ENCODE measurements at regions not wholly inside any gene's neighbourhood (a gene's known extent, or its start where the extent isn't known, plus 50 kb on each side); places are given as distances from the start of the nearest gene placed in this dataset.

- Histone ChIP-seq H3K27me3 (replicated peaks; ENCODE audit: insufficient read depth, low read length) (peaks cover 26% of the 10 kb centered on the region), H3F3A (ENCODE audit: insufficient read depth, low read length) (no peaks in the 10 kb centered on the region), H3K4me3 (ENCODE audit: low read length) (no peak overlapping the region), H3K36me3 (replicated peaks; ENCODE audit: insufficient read depth, low read length) (no peaks in the 10 kb centered on the region), H3K9ac (ENCODE audit: low read length) (no peak overlapping the region), H2AFZ (ENCODE audit: low read length) (no peak overlapping the region), H3K9me2 (replicated peaks; ENCODE audit: insufficient read depth, low read length) (no peaks in the 10 kb centered on the region), H3K4me2 (ENCODE audit: low read depth, low read length) (no peak overlapping the region), H3K27ac (ENCODE audit: low read length) (no peak overlapping the region), H3K4me1 (ENCODE audit: low read length) (no peaks in the 10 kb centered on the region), H3K9me3 (replicated peaks; ENCODE audit: insufficient read depth, low read length) (no peaks in the 10 kb centered on the region), H3K79me2 (ENCODE audit: low read length) (no peaks in the 10 kb centered on the region), H4K20me1 (ENCODE audit: insufficient read depth, low read length) (no peaks in the 10 kb centered on the region)
- TF ChIP-seq EZH2phosphoT487 (IDR thresholded peaks at IDR 0.05; ENCODE audit: low read length) (no peak), EZH2 (optimal IDR thresholded peaks at IDR 0.05; ENCODE audit: low read depth, low read length) (no peak), CTCF (IDR thresholded peaks at IDR 0.05; ENCODE audit: low read length) (no peak)
- no peak for DNase-seq
Measured at GRCh38 chr14:100657780-100658179, 68.9 kb upstream of the DLK1 start.

GRCh38 chr14:100658181-100658886 is 68.4 kb upstream of the DLK1 start:
- peaks cover 21% of the 10 kb centered on the region for H3K27me3 ChIP-seq (replicated peaks; ENCODE audit: insufficient read depth, low read length)
- DNase-seq: no peak
- H3K4me3 ChIP-seq (ENCODE audit: low read length): no peak overlapping the region
- no peak overlapping the region for H3K4me2 ChIP-seq (ENCODE audit: low read depth, low read length)
- H2AFZ ChIP-seq (ENCODE audit: low read length): no peak overlapping the region
- H3K9me2 ChIP-seq (replicated peaks; ENCODE audit: insufficient read depth, low read length): no peaks in the 10 kb centered on the region
- H3K36me3 ChIP-seq (replicated peaks; ENCODE audit: insufficient read depth, low read length): no peaks in the 10 kb centered on the region
- no peaks in the 10 kb centered on the region for H3K4me1 ChIP-seq (ENCODE audit: low read length)
- H3K9me3 ChIP-seq (replicated peaks; ENCODE audit: insufficient read depth, low read length): no peaks in the 10 kb centered on the region
- no peak overlapping the region for H3K27ac ChIP-seq (ENCODE audit: low read length)
- no peaks in the 10 kb centered on the region for H3K79me2 ChIP-seq (ENCODE audit: low read length)
- no peaks in the 10 kb centered on the region for H4K20me1 ChIP-seq (ENCODE audit: insufficient read depth, low read length)
- TF ChIP-seq EZH2phosphoT487 (IDR thresholded peaks at IDR 0.05; ENCODE audit: low read length): no peak
- TF ChIP-seq CTCF (IDR thresholded peaks at IDR 0.05; ENCODE audit: low read length): no peak
- no peak overlapping the region for H3K9ac ChIP-seq (ENCODE audit: low read length)
- no peaks in the 10 kb centered on the region for H3F3A ChIP-seq (ENCODE audit: insufficient read depth, low read length)

GRCh38 chr14:100659345-100660001 is 67.2 kb upstream of the DLK1 start:
- no peak for TF ChIP-seq EZH2phosphoT487 (IDR thresholded peaks at IDR 0.05; ENCODE audit: low read length)
- no peak for TF ChIP-seq CTCF (IDR thresholded peaks at IDR 0.05; ENCODE audit: low read length)
- TF ChIP-seq EZH2 (optimal IDR thresholded peaks at IDR 0.05; ENCODE audit: low read depth, low read length): no peak
- Histone ChIP-seq H3K9me2 (replicated peaks; ENCODE audit: insufficient read depth, low read length) (no peaks in the 10 kb centered on the region), H3K27ac (ENCODE audit: low read length) (no peak overlapping the region), H3K9me3 (replicated peaks; ENCODE audit: insufficient read depth, low read length) (no peaks in the 10 kb centered on the region), H3K36me3 (replicated peaks; ENCODE audit: insufficient read depth, low read length) (no peaks in the 10 kb centered on the region), H3K4me1 (ENCODE audit: low read length) (no peaks in the 10 kb centered on the region), H3K27me3 (replicated peaks; ENCODE audit: insufficient read depth, low read length) (peaks cover 16% of the 10 kb centered on the region), H3K9ac (ENCODE audit: low read length) (no peak overlapping the region), H2AFZ (ENCODE audit: low read length) (no peak overlapping the region), H3F3A (ENCODE audit: insufficient read depth, low read length) (no peaks in the 10 kb centered on the region), H4K20me1 (ENCODE audit: insufficient read depth, low read length) (no peaks in the 10 kb centered on the region), H3K79me2 (ENCODE audit: low read length) (no peaks in the 10 kb centered on the region), H3K4me2 (ENCODE audit: low read depth, low read length) (no peak overlapping the region), H3K4me3 (ENCODE audit: low read length) (no peak overlapping the region)
- DNase-seq: no peak
